Stimulated activated CD4-positive, alpha-beta T cell treated with anti-CD3 and anti-CD28 coated beads, Interleukin-12 subunit alpha, Interleukin-12 subunit beta, amount 100 ng/mL, for 48 hours (primary cell): ENCODE measurements at regions not wholly inside any gene's neighbourhood (a gene's known extent, or its start where the extent isn't known, plus 50 kb on each side); places are given as distances from the start of the nearest gene placed in this dataset.

Experiments used
- DNase-seq, 3 donors: peaks; one replicate each; pipeline ENCODE4 v3.0.0-alpha.2; 2020; ENCODE audit warnings: low read depth in 2 of 3, low spot score in 1 of 3

- DNase-seq = no peak
Measured at GRCh38 chr16:86210403-86211193, 299.7 kb upstream of the FOXF1 start.

GRCh38 chr16:86211265-86211664 is 299.1 kb upstream of the FOXF1 start:
- DNase-seq = no peak

GRCh38 chr16:86211800-86212199 is 298.5 kb upstream of the FOXF1 start:
- DNase-seq = no peak

- no peak for DNase-seq
Measured at GRCh38 chr16:86212706-86213436, 297.5 kb upstream of the FOXF1 start.

GRCh38 chr16:86213437-86214205 is 296.7 kb upstream of the FOXF1 start:
- no peak for DNase-seq

- no peak for DNase-seq
Measured at GRCh38 chr16:86214326-86215232, 295.7 kb upstream of the FOXF1 start.

GRCh38 chr16:86215233-86215978 is 294.9 kb upstream of the FOXF1 start:
- no peak for DNase-seq

GRCh38 chr16:86215979-86216585 is 294.2 kb upstream of the FOXF1 start:
- no peak for DNase-seq

- no peak for DNase-seq
Measured at GRCh38 chr16:86216591-86216990, 293.7 kb upstream of the FOXF1 start.

- no peak for DNase-seq
Measured at GRCh38 chr16:86217001-86217890, 293.1 kb upstream of the FOXF1 start.

- no peak for DNase-seq
Measured at GRCh38 chr16:86217891-86218270, 292.4 kb upstream of the FOXF1 start.

- no peak for DNase-seq
Measured at GRCh38 chr16:86218479-86219170, 291.7 kb upstream of the FOXF1 start.

GRCh38 chr16:86219655-86220445 is 290.5 kb upstream of the FOXF1 start:
- no peak for DNase-seq

- no peak for DNase-seq
Measured at GRCh38 chr16:86220561-86220960, 289.8 kb upstream of the FOXF1 start.

- no peak for DNase-seq
Measured at GRCh38 chr16:86221085-86221484, 289.2 kb upstream of the FOXF1 start.

- DNase-seq = no peak
Measured at GRCh38 chr16:86222547-86222946, 287.8 kb upstream of the FOXF1 start.

- DNase-seq = no peak
Measured at GRCh38 chr16:86222965-86223551, 287.3 kb upstream of the FOXF1 start.
